NCI-H2029 treated with DMSO at 0.1 percent for 48 hours (cell line): ENCODE measurements at regions not wholly inside any gene's neighbourhood (a gene's known extent, or its start where the extent isn't known, plus 50 kb on each side); places are given as distances from the start of the nearest gene placed in this dataset.

Experiments used
- DNase-seq: peaks from one replicate; lab custom pipeline; 2025; lab: John Stamatoyannopoulos, UW

- no peak for DNase-seq
Observed at GRCh38 chr13:97562962-97563361, 129.0 kb downstream of the RAP2A start.

- DNase-seq, result no peak
Observed at GRCh38 chr13:97564956-97565355, 131.0 kb downstream of the RAP2A start.

- DNase-seq, result no peak
Observed at GRCh38 chr13:97565906-97566305, 131.9 kb downstream of the RAP2A start.

- DNase-seq, result no peak
Observed at GRCh38 chr13:97566907-97567306, 132.9 kb downstream of the RAP2A start.

- DNase-seq, result no peak
Observed at GRCh38 chr13:97567510-97568243, 133.7 kb downstream of the RAP2A start.

- DNase-seq, result no peak
Observed at GRCh38 chr13:97568850-97569249, 134.9 kb downstream of the RAP2A start.

GRCh38 chr13:97569841-97570240 is 135.9 kb downstream of the RAP2A start:
- DNase-seq, result no peak

GRCh38 chr13:97570442-97570841 is 136.5 kb downstream of the RAP2A start:
- DNase-seq, result no peak

GRCh38 chr13:97573011-97573410 is 139.0 kb downstream of the RAP2A start:
- no peak for DNase-seq

- DNase-seq, result no peak
Observed at GRCh38 chr13:97574926-97575325, 141.0 kb downstream of the RAP2A start.

GRCh38 chr13:97577026-97577425 is 143.1 kb downstream of the RAP2A start:
- DNase-seq, result no peak

GRCh38 chr13:97582170-97582569 is 148.2 kb downstream of the RAP2A start:
- DNase-seq, result no peak

GRCh38 chr13:97583907-97584497 is 150.0 kb downstream of the RAP2A start:
- no peak for DNase-seq

GRCh38 chr13:97586941-97587340 is 153.0 kb downstream of the RAP2A start:
- no peak for DNase-seq

- DNase-seq, result no peak
Observed at GRCh38 chr13:97588993-97589392, 155.0 kb downstream of the RAP2A start.

- peak; percentile 51 for DNase-seq
Observed at GRCh38 chr13:97600458-97601075, 166.6 kb downstream of the RAP2A start.

GRCh38 chr13:97615266-97615665 is 181.3 kb downstream of the RAP2A start:
- DNase-seq, result no peak

- DNase-seq, result no peak
Observed at GRCh38 chr13:97616385-97616784, 182.4 kb downstream of the RAP2A start.

GRCh38 chr13:97621025-97621424 is 187.1 kb downstream of the RAP2A start:
- DNase-seq, result no peak

- DNase-seq, result no peak
Observed at GRCh38 chr13:97621631-97622030, 187.7 kb downstream of the RAP2A start.

- DNase-seq, result no peak
Observed at GRCh38 chr13:97627566-97627965, 193.6 kb downstream of the RAP2A start.

- DNase-seq, result no peak
Observed at GRCh38 chr13:97629601-97630272, 195.8 kb downstream of the RAP2A start.

GRCh38 chr13:97630725-97631124 is 196.8 kb downstream of the RAP2A start:
- no peak for DNase-seq
